ENCODE measurements at regions not wholly inside any gene's neighbourhood (a gene's known extent, or its start where the extent isn't known, plus 50 kb on each side); places are given as distances from the start of the nearest gene placed in this dataset.

GRCh38 chr1:202067188-202067974 lies 55.3 kb upstream of the GPR37L1 start:
- TF ChIP-seq, protein P1, sequence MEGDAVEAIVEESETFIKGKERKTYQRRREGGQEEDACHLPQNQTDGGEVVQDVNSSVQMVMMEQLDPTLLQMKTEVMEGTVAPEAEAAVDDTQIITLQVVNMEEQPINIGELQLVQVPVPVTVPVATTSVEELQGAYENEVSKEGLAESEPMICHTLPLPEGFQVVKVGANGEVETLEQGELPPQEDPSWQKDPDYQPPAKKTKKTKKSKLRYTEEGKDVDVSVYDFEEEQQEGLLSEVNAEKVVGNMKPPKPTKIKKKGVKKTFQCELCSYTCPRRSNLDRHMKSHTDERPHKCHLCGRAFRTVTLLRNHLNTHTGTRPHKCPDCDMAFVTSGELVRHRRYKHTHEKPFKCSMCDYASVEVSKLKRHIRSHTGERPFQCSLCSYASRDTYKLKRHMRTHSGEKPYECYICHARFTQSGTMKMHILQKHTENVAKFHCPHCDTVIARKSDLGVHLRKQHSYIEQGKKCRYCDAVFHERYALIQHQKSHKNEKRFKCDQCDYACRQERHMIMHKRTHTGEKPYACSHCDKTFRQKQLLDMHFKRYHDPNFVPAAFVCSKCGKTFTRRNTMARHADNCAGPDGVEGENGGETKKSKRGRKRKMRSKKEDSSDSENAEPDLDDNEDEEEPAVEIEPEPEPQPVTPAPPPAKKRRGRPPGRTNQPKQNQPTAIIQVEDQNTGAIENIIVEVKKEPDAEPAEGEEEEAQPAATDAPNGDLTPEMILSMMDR (tag by site-specific recombination; IDR thresholded peaks at IDR 0.05) = no peak
- TF ChIP-seq ZBTB20 (tag by site-specific recombination; IDR thresholded peaks at IDR 0.05) (no peak), ZNF23 (tag by site-specific recombination; IDR thresholded peaks at IDR 0.05; ENCODE audit: borderline replicate concordance) (no peak), ZNF366 (tag by site-specific recombination; conservative IDR thresholded peaks at IDR 0.05) (no peak)
- TF ChIP-seq, protein P2, sequence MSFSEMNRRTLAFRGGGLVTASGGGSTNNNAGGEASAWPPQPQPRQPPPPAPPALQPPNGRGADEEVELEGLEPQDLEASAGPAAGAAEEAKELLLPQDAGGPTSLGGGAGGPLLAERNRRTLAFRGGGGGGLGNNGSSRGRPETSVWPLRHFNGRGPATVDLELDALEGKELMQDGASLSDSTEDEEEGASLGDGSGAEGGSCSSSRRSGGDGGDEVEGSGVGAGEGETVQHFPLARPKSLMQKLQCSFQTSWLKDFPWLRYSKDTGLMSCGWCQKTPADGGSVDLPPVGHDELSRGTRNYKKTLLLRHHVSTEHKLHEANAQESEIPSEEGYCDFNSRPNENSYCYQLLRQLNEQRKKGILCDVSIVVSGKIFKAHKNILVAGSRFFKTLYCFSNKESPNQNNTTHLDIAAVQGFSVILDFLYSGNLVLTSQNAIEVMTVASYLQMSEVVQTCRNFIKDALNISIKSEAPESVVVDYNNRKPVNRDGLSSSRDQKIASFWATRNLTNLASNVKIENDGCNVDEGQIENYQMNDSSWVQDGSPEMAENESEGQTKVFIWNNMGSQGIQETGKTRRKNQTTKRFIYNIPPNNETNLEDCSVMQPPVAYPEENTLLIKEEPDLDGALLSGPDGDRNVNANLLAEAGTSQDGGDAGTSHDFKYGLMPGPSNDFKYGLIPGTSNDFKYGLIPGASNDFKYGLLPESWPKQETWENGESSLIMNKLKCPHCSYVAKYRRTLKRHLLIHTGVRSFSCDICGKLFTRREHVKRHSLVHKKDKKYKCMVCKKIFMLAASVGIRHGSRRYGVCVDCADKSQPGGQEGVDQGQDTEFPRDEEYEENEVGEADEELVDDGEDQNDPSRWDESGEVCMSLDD (tag by site-specific recombination; IDR thresholded peaks at IDR 0.05) = no peak
